GM04503 (cell line): ENCODE measurements at regions not wholly inside any gene's neighbourhood (a gene's known extent, or its start where the extent isn't known, plus 50 kb on each side); places are given as distances from the start of the nearest gene placed in this dataset.

Experiments
- DNase-seq: peaks from one replicate; pipeline ENCODE4 v3.0.0-alpha.2; 2012; ENCODE audit warnings: low read depth

DNA sequence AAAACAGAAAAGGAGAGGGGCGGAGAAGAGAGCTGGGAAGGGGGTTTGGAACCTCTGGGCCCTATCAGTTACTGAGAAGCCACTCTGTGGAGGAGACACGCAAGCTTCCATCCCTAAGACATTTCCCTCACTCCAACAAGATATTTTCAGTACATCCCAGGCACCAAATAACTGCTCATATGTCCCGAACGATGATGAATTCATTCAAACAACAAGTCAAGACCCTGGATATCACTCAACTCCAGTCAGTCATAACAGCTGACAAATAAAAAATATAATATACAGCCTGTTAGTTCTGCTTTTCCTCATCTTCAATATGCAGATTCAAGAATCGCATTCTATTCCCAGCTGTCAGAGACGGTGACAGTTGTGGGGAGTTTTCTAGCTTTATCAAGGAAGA is 104.0 kb upstream of the ZFHX3 start:
- no peak for DNase-seq

DNA sequence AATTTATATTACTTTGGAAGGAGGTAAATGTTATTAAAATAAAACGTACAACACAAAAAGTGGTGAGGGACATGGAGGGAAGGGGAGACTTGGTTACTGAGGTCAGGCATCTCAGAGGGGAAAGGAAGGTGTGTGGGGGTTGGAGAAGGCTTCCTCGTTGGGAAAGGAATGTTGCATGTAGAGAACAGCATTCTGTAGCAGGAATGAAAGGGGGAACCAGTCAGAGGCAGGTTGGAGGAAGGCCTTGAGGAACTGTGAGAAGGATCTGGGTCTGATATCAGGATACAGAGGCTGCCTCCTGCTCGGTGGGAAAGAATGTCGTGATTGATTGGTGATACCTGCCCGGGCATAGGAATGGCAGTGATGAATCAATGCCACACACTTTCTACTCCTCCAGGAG is 103.3 kb upstream of the ZFHX3 start:
- no peak for DNase-seq

DNA sequence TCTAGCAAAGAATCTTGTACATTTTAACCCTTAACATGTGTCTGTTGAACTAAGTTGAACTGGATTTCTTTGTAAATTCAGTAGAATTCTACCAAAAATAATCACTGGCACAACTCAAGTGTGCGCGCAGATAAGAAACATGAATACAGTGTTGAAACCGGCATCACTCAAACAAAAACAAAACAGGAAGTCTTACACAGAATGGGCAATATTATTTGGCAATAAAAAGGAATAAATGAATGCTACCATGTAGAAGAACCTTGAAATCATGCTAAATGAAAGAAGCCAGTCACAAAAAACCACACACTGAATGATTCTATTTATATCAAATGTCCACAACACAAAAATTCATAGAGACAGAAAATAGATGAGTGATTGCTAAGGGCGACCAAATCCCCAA is 102.9 kb upstream of the ZFHX3 start:
- no peak for DNase-seq

DNA sequence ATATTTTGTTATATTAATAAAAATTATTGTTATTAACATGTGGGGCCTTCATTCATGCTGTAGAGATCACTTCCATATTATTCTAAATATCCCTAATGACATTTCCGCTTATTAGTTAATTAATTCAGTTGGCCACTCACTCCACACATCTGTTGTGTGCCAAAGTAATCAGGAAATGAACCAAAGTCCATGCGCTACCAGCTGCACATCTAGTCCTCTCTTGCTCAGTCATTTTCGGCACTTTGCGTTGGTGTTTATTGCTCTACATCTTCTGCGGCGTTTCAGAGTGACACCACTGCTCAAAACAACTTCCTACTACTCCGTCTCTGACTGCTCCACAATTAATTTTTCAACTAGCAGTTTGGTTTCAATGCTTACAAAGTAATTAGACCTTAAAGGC is 101.4 kb upstream of the ZFHX3 start:
- DNase-seq: no peak

DNA sequence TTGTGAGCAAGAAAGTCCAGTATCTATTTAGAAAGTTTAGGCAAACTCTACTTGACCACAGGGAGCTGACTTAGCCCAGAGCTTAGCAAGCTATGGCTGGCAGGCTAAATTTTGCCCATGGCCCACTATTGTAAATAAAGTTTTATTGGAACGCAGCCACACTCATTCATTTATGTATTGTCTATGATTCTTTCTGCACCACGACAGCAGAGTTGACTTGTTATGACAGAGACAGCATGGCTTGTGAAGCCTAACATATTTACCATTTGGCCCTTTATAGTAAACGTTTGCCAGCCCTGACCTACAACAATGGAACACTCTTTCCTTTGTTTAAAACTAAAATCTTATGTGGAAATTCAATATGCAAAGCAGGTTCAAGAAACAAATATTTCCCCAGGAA is 100.0 kb upstream of the ZFHX3 start:
- DNase-seq: no peak

DNA sequence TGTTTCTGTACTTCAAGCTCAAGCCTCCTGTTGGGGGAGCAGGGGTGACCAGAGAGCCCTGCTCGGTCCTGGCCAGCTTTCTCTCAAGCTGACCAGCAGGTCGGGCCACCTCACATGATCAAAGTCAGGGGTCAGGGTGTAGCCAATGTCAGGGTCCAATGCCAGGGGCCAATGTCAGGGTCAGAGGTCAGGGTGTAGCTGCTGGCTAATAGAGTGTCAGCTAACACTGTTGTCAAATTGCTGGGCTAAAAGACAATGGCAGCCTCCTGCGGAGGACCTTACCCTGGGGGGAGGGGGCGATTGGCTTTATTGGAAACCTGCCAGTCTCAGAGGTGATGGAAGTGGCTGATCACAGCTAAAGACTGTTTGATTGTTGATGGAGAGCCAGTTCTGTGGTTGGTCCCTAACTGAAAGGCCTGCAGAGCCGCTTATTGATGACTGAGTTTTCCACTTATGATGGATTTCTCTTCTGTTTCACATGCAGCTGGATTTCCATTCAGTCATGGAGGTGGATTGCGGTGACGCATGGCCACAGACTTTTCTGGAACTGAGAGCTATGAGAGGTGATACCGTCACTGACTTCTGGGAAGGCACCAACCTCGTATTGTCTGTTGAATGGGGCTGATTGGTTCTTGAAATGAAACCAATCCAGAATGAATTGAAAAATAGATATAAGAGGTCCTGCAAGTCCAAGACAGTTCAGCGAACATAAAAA is 97.4 kb upstream of the ZFHX3 start:
- no peak for DNase-seq

DNA sequence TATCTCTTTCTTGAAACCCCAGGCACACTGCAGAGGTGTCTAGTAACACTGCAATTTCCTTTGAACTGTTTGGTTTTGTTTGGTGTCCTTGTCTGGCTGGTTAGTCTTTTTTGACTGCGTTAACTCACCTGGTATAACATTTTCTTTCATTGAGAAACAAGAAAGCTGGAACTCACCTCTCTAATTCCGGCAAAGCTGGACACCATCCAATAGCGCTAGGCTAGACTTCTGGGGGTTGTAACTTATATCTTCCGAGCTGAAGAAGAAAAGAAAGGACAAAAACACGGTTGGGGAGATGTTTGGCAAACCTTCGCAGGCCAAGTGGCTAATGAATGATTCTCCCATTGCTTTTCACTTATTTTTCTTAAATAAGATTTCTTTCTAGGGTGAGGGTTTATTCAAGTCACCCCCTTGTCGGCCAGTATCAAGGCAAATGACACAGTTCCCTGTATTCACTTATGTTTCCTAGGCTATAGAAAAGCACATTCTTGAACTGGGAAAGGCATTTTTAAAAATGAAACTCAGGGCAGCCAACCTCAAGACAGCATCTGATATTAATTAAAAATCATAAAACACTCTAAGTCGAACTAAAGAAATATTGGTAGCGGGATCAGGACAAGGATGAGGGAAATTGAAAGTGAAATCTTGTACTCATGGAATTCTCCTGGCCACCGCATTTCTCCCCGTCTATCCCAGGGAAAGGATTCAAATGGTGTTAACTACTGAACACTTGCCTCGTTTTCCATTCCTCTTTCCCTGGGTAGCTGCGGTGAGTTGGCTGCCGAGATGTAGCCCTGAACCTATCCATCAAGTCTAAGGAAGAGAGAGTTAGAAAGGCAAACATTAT is 95.9 kb upstream of the ZFHX3 start:
- peak; percentile 7 for DNase-seq

DNA sequence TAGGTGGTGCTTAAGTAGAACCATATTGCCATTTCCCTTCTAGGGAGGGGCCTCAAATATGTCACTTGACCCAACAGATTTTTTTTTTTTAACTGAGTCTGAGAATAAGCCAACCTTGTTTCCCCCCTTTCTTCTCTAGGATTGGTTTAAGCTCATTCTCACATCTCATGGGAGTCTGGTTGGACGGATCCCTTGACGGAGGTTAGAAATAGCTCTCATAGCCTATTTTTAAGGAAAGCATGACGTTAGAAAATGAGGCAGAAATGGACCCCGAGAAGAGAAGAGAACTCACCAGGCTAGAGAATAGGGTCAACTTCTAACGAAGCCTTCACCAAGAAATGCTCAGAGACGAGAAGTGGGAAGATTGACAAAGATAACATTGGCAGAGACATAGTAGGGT is 95.1 kb upstream of the ZFHX3 start:
- no peak for DNase-seq

DNA sequence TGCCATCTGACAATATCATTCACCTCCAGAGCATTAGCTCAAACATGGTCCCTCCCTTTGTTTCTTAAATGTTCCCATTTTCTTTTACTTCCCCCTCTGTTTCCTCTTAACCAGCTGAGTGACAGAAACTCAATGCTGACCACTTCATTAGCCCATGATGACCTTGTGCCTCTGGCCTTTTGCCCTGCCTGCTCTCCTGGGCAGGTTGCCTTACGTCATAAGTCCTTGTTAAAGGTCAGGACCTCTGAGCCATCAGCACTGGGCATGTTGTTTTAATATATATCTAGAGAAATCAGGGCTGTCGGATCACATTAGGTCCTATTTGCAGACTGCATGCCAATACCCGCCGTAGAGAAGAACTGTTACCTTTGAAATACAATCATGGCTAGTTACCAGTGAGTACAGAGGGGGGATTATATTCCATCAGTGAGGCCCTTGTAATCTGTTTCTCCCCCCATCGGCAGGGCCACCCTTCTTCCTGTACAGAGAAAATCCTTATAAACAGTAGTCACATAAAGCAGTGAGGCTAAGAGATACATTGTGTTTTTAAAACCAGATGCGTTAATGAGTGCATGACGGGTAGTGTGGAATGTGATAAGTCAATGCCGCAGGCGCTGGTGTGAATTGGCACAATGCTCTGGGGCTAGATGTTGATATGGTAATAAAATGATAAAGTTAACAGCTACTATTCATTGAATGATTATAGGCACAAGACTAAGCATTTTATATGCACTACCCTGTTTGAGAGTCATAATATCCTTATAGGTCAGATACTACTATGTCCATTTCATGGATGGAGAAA is 94.3 kb upstream of the ZFHX3 start:
- DNase-seq: no peak

DNA sequence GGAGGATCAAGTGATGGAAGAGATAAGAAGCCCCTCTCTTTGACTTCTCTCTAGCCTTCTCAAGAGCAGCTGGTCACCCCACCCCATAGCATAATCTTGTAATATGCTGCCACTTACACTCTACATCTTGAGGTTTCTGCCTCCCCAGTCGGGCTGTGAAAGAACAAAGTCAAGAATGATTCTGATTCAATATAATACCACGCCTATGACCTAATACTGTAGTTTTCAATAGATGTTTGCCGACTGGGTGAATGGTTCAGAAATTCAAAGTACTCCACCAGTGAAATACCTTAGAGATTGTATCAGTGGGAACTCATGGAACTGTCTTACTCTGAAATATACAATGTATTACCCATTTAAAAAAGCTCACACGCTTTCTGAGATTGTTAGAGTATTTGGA is 93.0 kb upstream of the ZFHX3 start:
- no peak for DNase-seq

DNA sequence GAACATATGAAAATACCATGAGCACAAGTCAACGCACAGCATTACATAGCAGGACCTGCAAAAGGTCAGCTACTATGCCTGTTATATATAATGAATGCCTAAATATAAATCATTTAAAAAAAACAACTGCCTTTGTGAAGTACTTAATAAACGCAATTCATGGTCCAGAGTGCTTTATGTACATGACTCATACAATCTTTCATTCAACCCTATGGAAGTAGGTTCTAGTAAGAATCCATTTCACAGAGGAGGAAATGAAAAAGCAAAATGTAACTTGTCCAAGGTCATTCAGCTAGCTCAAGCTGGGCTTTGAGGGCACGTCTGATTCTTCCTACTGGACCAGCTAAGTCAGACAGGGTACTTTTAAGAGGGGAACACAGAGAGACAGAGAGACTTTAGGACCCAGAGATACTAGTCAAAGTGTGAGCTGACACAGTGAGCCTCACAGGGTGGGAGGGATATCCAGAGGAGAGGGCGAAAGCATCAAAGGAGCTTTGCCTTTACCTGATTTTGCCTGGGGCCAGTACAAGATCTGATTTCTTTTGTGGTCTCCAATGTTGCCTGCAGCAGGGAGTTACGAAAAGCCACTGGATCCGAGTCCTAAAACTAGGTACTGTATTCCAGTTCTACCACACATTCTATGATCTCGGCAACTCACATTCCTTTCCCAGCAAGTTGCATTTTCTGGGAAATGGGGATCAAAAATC is 83.4 kb upstream of the ZFHX3 start:
- no peak for DNase-seq

DNA sequence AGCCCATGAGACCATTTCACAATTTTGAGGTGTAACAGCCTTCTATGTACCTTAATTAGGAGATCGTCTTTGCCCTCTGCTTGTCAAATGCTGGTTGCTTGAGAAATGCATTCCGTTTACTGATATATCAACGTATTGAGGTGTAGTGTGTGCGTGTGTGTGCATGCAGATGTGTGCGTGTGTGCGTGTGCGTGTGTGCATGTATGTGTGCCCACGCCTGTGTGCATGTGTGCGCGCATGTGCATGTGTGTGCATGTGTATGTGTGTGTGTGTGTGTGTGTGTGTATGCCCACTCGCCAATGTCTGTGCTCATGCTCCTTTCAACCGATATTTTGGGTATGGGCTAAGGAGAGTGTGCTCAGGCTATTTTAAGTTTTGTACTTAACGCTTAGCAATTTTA is 81.5 kb upstream of the ZFHX3 start:
- no peak for DNase-seq

DNA sequence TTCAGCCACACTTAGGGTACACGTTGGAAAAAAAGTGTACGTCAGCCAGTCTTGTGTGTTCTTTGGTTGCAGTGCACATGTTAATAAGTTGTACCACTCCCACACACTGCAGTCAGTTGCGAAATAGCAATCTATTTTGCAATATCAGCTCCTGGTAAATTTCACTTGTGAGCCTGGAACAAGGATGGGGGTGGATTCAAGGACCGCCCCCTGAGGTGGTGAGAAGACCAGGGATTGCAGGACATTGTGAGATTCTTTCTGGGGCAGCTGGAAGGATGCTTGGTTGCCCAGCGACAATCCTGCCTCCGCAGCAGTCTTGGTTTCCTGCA is 78.6 kb upstream of the ZFHX3 start:
- DNase-seq: peak; percentile 42

DNA sequence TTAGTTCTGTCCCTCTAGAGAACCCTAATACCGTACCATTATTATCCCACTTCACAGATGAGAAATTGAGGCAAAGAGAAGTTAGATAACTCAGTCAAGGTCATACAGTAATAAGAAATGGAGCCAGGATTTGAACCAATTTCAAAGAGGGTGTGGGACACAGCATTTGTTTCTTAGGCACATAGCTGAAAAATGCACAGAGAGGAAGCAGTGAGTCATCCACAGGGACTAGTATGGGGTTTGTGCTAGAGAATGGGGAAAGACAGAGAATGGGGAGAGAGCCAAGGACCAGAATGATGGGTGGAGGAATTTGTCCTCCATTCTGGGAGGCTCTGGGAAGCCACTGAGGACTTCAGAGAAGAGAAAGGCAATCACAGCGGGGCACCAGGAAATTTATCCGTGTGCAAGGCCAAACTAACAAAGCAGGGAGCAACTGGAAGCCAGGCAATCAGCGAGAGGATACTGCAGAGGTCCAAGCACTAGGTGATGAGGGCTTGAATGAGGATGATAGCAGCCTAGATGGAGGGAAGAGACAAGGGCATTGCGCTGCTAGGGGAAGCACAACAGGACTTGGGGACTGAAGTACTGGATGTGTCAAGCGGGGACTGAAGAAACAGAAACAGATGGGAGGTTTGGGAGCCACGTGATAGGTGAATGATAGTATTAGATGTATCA is 78.1 kb upstream of the ZFHX3 start:
- peak; percentile 69 for DNase-seq

DNA sequence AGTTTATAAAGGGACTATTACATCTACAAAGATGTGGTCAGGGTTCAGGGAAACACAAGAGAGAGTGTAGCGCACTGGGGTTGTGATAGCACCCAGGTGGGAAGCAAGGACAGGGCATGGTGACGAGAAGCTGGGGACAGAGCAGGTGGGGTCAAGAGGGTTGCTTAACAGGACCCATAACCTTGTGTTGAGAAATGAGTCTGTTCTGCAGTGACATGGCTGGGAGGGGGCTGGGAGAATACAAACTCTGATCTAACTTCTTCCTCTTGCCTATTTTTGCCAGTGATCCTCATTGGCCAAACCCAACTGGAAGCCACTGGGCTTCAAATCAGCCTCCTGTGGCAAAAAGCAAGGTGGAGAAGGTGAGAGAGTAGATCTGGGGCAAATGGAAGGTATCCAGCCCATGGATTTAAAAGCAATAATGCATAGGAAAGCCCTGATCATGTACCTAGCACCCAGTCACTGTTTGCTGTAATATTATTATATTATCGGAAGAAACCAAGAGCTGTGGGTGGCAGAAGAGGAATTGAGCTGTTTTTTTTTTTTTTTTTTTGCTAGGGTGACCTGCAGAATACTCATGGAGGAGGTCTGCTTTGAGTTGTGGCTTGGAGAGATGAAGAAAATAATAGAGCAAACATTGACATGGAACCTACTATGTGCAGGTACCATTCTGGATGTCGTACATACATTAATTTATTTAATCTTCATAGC is 76.9 kb upstream of the ZFHX3 start:
- no peak for DNase-seq

DNA sequence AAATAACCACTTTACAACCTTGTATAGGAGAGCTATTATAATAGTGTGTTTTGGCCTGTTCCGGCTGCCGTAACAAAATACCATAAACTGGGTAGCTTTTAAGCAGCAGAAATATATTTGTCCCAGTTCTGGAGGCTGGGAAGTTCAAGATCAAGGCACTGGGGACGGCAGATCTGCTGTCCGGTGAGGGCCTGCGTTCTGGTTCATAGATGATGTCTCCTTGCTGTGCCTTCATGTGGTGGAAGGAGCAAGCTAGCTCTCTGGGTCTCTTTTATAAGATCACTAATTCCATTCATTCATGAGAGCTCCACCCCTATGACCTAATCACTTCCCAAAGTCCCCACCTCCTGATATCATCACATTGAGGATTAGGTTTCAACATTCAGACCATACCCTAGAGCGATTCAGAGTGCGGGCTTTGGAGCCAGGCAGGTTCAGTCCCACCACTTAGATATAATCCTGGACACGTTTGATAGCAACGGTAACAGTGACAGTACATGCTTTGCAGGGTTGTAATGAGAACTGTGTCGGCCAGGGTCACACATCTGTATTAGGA is 76.2 kb upstream of the ZFHX3 start:
- DNase-seq: no peak

DNA sequence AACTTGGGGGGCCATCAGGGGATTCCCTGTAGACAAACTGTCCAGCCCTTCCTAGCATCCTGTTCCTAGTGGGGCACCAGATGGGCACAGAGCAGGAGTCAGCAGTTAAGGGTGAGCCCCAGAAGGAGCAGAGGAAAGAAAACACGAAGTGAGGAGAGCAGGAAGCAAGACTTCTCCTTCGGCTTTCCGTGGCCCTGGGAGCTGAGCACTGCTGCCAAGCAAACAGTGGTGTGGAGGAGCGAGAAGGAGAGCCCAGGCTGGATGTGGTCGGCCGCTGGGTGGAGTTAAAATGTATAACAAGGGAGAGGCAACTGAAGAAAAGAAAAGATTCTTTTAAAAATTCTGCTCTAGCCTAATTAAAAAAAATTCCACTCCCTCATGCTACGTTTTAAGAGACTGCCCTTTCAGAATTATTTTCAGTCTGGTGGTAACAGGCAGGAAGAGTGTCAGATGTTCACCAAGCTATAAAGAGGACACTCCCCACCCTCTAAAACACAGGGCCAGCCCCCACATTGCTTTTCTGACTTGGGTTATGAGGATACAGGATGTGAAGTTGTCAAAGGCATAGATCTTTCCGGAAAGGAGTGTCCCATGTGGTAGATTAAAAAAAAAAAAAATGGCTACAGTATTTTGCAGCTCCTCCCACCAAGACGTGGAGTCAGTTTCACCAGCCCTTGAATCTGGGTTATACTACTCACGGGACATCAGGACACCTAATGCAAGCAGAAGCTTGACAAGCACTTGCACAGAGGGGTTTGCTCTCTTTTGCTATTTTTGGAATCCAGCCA is 74.9 kb upstream of the ZFHX3 start:
- peak; percentile 9 for DNase-seq

DNA sequence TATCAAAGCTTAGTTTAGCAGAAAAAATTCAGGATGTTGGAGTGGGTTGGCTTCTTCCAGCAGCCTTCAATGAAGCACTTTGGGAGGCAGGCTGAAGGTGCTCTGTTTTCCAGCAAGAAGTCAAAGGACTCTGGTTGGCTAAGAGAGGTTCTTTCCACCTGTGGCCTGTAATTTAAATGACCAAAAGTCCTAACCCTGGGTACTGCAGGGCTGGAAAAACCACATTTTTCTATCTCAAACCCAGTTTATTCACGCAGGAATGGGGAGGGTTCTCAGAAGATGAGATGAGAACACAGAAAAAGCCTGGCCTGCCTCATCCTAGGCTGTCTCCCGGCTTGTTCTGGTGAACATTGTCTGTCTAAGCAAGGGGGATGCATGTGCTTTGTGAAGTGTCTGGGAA is 68.6 kb upstream of the ZFHX3 start:
- no peak for DNase-seq

DNA sequence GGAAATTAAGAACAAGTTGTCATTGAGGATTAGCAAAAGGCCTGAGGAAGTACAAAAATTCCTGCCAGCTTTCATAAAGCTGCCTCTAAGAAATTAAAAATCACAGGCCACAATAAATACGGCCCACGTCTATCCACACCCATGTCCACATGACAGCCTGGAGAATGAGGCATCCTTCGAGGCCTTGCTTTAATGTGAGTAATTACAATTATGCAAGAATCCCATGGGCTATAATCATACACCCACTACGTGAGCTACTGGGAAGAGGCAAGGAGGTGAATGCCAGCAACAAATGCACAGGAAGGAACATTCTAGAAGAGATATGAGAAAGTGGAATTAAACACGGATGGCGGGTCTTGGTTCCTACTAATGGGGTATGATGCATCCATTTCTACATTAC is 65.4 kb upstream of the ZFHX3 start:
- peak; percentile 21 for DNase-seq
